GM12892 (cell line): ENCODE measurements at regions not wholly inside any gene's neighbourhood (a gene's known extent, or its start where the extent isn't known, plus 50 kb on each side); places are given as distances from the start of the nearest gene placed in this dataset.

ENCODE experiments used
- DNase-seq: peaks from one replicate; pipeline ENCODE4 v3.0.0; 2011; ENCODE audit not compliant: insufficient read length
- FAIRE-seq: peaks from 2 replicates; lab custom pipeline; 2011; peaks lifted over from hg19 to GRCh38; lab: Jason Lieb, UNC
- POLR2A ChIP-seq: IDR thresholded peaks from 2 replicates; pipeline ENCODE4 v1.6.1; 2011; ENCODE audit warnings: low read depth, low read length, control low read depth
- POLR2AphosphoS5 ChIP-seq: IDR thresholded peaks from 2 replicates; pipeline ENCODE4 v1.6.1; 2011; ENCODE audit warnings: low read depth, low read length, control low read depth
- TAF1 ChIP-seq: IDR thresholded peaks from 2 replicates; pipeline ENCODE4 v1.6.1; 2011; ENCODE audit warnings: low read depth, mild to moderate bottlenecking, control low read depth, low read length, borderline replicate concordance

GRCh38 chr2:205937211-205937610 lies 148.8 kb downstream of the INO80D start:
- DNase-seq, result no peak
- FAIRE-seq, result no peak

GRCh38 chr2:205936446-205936845 lies 149.5 kb downstream of the INO80D start:
- FAIRE-seq, result no peak

More at GRCh38 chr2:205937211-205937610, 148.8 kb downstream of the INO80D start:
- TF ChIP-seq POLR2AphosphoS5 (no peak), POLR2A (no peak), TAF1 (no peak)

GRCh38 chr2:205934443-205934842 lies 151.5 kb downstream of the INO80D start:
- FAIRE-seq, result no peak
- no peak for DNase-seq
- TF ChIP-seq POLR2AphosphoS5 (no peak), TAF1 (no peak), POLR2A (no peak)

More at GRCh38 chr2:205936446-205936845, 149.5 kb downstream of the INO80D start:
- DNase-seq, result no peak
- TF ChIP-seq TAF1 (no peak), POLR2A (no peak), POLR2AphosphoS5 (no peak)

- no peak for TF ChIP-seq POLR2A
- no peak for TF ChIP-seq POLR2AphosphoS5
- TF ChIP-seq TAF1, result no peak
- FAIRE-seq, result no peak
These were observed 153.1 kb downstream of the INO80D start for GRCh38 chr2:205932861-205933260.

GRCh38 chr2:205931388-205931787 lies 154.6 kb downstream of the INO80D start:
- TF ChIP-seq TAF1, result no peak
- no peak for FAIRE-seq
- no peak for DNase-seq

More at GRCh38 chr2:205932861-205933260, 153.1 kb downstream of the INO80D start:
- DNase-seq, result no peak

GRCh38 chr2:205930209-205930608 lies 155.8 kb downstream of the INO80D start:
- DNase-seq (no peak), FAIRE-seq (no peak)
- TF ChIP-seq POLR2A, result no peak
- no peak for TF ChIP-seq POLR2AphosphoS5
- TF ChIP-seq TAF1, result no peak

GRCh38 chr2:205929246-205929942 lies 156.6 kb downstream of the INO80D start:
- no peak for TF ChIP-seq POLR2AphosphoS5
- no peak for TF ChIP-seq POLR2A
- no peak for TF ChIP-seq TAF1
- FAIRE-seq (no peak), DNase-seq (no peak)

- no peak for TF ChIP-seq POLR2A
- no peak for TF ChIP-seq TAF1
- TF ChIP-seq POLR2AphosphoS5, result no peak
- peak; percentile 56 for DNase-seq
- FAIRE-seq, result peak; percentile 81
These were observed 160.3 kb downstream of the INO80D start for GRCh38 chr2:205925373-205926337.

- no peak for FAIRE-seq
- TF ChIP-seq POLR2A, result no peak
- no peak for DNase-seq
These were observed 161.3 kb downstream of the INO80D start for GRCh38 chr2:205924676-205925075.

- DNase-seq (no peak), FAIRE-seq (no peak)
- TF ChIP-seq POLR2A (no peak), TAF1 (no peak), POLR2AphosphoS5 (no peak)
These were observed 170.8 kb downstream of the INO80D start for GRCh38 chr2:205915130-205915524.

- no peak for TF ChIP-seq POLR2A
- no peak for TF ChIP-seq POLR2AphosphoS5
- TF ChIP-seq TAF1, result no peak
- no peak for DNase-seq
- no peak for FAIRE-seq
These were observed 171.5 kb downstream of the INO80D start for GRCh38 chr2:205914213-205915129.
